Gastrocnemius medialis (tissue), 4 donors: ENCODE measurements at regions not wholly inside any gene's neighbourhood (a gene's known extent, or its start where the extent isn't known, plus 50 kb on each side); places are given as distances from the start of the nearest gene placed in this dataset.

Experiments used
- POLR2A ChIP-seq, 2 donors: fragments of 450-650 bp; IDR thresholded peaks; one replicate each; pipeline ENCODE4 v1.6.1; 2017; ENCODE audit warnings: antibody characterized with exemption in 2 of 2, mild to moderate bottlenecking in 2 of 2, moderate library complexity in 2 of 2
- TF ChIP-seq, protein P1 (sequence below), 5 experiments: fragments of 450-650 bp in 3 of 5; fragments of 200-600 bp in 2 of 5; sonication (generic) in 2 of 5; IDR thresholded peaks in 4 of 5; conservative IDR thresholded peaks in 1 of 5; 1 replicate in 4 of 5; 2 replicates in 1 of 5; pipeline ENCODE4 v1.5.1; 2016 to 2019; ENCODE audit warnings: antibody characterized with exemption in 5 of 5, mild to moderate bottlenecking in 3 of 5, moderate library complexity in 3 of 5

DNA sequence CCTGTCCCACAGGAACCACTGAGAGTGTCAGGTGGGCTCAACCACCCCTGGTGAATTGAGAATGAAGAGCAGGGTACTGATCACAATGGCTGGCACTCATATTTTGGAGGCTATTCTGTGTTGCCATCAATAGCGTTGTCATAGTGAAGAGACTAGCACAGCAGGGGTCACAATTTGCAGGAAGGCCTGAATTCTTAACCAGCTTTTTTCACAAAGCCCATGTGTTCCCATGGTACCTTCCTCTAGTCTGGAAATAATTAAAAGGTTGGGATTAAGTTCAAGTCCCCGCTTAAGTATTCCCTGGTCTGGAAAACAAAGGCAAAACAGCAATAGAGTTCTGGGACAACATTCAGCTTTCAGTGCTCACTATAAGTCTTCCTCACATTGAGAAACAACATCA, 1051.7 kb downstream of the C4orf33 start:
- TF ChIP-seq, protein P1, sequence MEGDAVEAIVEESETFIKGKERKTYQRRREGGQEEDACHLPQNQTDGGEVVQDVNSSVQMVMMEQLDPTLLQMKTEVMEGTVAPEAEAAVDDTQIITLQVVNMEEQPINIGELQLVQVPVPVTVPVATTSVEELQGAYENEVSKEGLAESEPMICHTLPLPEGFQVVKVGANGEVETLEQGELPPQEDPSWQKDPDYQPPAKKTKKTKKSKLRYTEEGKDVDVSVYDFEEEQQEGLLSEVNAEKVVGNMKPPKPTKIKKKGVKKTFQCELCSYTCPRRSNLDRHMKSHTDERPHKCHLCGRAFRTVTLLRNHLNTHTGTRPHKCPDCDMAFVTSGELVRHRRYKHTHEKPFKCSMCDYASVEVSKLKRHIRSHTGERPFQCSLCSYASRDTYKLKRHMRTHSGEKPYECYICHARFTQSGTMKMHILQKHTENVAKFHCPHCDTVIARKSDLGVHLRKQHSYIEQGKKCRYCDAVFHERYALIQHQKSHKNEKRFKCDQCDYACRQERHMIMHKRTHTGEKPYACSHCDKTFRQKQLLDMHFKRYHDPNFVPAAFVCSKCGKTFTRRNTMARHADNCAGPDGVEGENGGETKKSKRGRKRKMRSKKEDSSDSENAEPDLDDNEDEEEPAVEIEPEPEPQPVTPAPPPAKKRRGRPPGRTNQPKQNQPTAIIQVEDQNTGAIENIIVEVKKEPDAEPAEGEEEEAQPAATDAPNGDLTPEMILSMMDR (IDR thresholded peaks at IDR 0.05 in 4 of 5, conservative IDR thresholded peaks at IDR 0.05 in 1 of 5): no peak
- no peak for TF ChIP-seq POLR2A (IDR thresholded peaks at IDR 0.05)
